ENCODE measurements at regions not wholly inside any gene's neighbourhood (a gene's known extent, or its start where the extent isn't known, plus 50 kb on each side); places are given as distances from the start of the nearest gene placed in this dataset.
A peak's percentile ranks its signal among the peaks of the same experiment; 100 is the strongest.

DNA sequence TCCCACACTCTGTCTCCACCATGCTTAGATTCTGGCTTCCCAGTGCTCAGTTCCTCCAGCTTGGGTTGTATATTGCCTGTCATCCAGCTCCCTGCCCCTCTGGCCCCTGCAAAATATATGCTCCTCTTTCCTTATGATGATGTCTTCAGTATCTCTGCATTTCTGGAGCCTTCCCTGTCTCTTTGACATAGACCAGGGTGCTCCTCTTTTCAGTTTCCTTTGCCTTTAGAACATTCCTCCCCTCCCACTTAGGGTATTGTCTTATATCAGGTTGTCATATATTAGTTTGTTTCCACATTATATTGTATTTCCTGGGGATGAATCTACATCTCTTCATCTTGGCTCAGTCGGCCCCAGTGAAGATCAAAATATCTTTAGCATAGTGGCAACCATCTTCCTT lies 526.4 kb downstream of the MID1IP1 start:
- H3K4me3 ChIP-seq, result no peak overlapping the region
- no peak for TF ChIP-seq CTCF (IDR thresholded peaks at IDR 0.05)

DNA sequence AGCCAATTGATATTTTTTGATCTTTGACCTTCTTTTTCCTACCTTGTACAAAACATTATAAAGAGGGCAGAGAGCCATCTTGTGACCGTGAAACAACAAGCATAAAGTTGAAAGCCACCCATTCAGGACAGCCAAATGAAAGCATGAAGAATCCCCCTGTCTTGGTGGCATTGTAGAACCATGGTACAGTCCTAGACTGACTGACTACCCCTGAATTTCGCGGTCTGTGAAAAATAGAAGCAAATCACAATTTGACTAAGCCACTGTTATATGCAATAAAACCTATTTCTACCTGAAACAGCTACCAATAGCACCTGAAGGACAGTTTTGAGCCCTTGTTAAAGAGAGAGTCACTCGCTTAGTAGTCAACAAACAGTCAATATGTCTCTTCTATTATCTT lies 527.4 kb downstream of the MID1IP1 start:
- H3K9me3 ChIP-seq, result no peaks in the 10 kb centered on the region
- DNase-seq (ENCODE audit: low spot score), result no peak
- H3K4me1 ChIP-seq, result no peaks in the 10 kb centered on the region

More for the DNA sequence above, 526.4 kb downstream of the MID1IP1 start:
- Histone ChIP-seq H3K36me3 (no peaks in the 10 kb centered on the region), H3K27ac (no peak overlapping the region), H3K27me3 (no peaks in the 10 kb centered on the region), H3K4me1 (no peaks in the 10 kb centered on the region), H3K9me3 (no peaks in the 10 kb centered on the region)
- DNase-seq (ENCODE audit: low spot score), result no peak

DNA sequence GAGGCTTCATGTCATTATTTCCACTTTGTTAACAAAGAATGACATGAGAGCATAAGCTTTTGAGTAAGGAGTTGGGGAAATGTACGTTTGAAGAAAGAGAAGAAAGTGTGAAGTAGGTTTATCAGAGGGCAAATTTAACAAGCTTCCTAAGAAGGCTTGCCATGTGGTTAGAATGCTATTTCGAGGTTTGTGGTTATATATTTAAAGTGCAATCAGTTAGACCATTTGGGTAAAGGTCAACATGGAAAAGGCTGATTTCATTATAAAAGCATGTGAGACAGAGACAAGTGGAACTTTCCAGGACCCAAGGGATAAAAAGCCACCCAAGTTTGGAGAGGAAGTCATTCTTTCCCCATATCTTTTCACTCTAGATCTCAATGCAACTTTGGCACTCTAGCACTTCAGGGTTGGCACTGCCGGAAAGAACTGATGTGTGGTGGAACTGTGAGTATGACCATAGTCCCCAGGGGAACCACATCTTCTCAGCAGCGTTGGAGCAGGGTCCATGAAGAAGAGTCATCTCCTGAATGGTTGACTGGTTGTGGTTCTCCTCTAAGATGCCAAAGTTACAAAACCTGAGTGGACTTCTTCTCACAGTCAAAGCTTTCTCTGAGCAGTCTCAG lies 529.9 kb downstream of the MID1IP1 start:
- Histone ChIP-seq H3K36me3 (no peaks in the 10 kb centered on the region), H3K9me3 (no peaks in the 10 kb centered on the region), H3K27me3 (no peaks in the 10 kb centered on the region), H3K4me3 (no peak overlapping the region), H3K4me1 (peaks cover 0 to 6% of the 10 kb centered on the region in 2 donors), H3K27ac (no peak overlapping the region)
- no peak for TF ChIP-seq CTCF (IDR thresholded peaks at IDR 0.05)
- no peak for DNase-seq (ENCODE audit: low spot score)

More for the DNA sequence above, 527.4 kb downstream of the MID1IP1 start:
- Histone ChIP-seq H3K27me3 (no peaks in the 10 kb centered on the region), H3K4me3 (no peak overlapping the region), H3K27ac (no peak overlapping the region), H3K36me3 (no peaks in the 10 kb centered on the region)
- TF ChIP-seq CTCF (IDR thresholded peaks at IDR 0.05), result no peak

DNA sequence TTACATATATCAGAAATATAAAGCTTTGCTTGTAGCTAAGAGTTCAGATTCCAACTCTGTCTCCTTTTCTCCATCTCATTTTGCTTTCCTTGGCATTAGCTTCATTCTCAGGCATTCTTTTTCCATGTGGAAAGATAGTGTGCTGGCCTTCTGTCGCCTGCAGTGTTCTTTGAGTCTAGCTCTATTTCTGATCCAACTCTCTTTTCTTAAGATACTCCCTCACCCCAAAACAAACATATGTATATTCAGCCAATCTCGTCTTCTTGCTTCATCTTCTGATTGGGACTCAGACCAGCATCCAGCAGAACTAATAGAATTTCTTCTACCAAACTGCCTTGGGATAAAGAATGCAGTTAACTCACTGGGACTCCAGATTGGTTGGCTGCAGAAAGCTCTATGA lies 532.2 kb downstream of the MID1IP1 start:
- TF ChIP-seq CTCF (IDR thresholded peaks at IDR 0.05), result no peak
- Histone ChIP-seq H3K4me3 (no peak overlapping the region), H3K9me3 (no peaks in the 10 kb centered on the region), H3K27ac (no peak overlapping the region), H3K27me3 (no peaks in the 10 kb centered on the region), H3K4me1 (peaks cover 0 to 23% of the 10 kb centered on the region in 2 donors), H3K36me3 (no peaks in the 10 kb centered on the region)
- DNase-seq (ENCODE audit: low spot score), result no peak

DNA sequence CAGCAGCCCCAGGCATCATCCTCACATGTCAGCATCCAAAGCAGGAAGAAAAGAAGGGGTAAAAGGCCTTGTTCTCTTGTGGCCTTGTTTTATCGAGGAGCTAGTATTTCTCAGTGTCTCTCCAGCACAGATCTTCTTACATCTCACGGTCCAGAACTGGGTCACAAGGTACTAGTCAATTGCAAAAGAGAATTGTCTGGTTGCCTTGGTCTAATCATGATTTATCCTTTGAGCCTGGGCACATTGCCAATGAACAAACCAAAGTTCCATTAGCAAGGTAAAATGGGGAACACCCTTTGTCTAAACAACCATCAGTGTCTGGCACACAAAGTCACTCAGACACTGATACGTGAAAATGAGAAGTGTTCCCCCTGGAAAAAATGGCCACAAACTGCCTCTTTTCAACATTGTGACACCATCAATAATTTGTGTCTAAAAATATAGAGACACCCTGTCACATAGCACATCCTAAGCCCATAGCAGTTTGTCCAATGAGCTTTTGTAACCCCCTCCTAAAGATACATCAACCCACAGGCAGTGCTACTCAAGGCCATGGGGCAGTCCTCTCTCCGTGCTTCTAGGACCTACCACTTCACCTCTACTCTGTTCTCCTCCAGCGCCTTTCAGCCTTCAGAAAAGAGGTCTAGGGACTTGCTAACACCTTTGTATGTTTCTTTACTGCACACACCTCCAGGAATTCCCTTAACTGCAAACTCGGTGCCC lies 534.4 kb downstream of the MID1IP1 start:
- no peak for DNase-seq (ENCODE audit: low spot score)
- Histone ChIP-seq H3K9me3 (no peaks in the 10 kb centered on the region), H3K4me1 (peaks cover 0 to 23% of the 10 kb centered on the region in 2 donors), H3K4me3 (no peak overlapping the region), H3K27me3 (no peaks in the 10 kb centered on the region), H3K36me3 (no peaks in the 10 kb centered on the region), H3K27ac (peak overlapping the region in 1 of 2 donors; percentile 73)
- no peak for TF ChIP-seq CTCF (IDR thresholded peaks at IDR 0.05)

Measured in right atrium auricular region (tissue), 2 donors.